Testis (tissue), 2 donors: ENCODE measurements at regions not wholly inside any gene's neighbourhood (a gene's known extent, or its start where the extent isn't known, plus 50 kb on each side); places are given as distances from the start of the nearest gene placed in this dataset.

Experiments used
- DNase-seq: peaks from one replicate; pipeline ENCODE4 v3.0.0-alpha.2; 2019
- H3K27ac ChIP-seq, 2 donors: fragments of 200-600 bp; sonication (generic); one replicate each; pipeline ENCODE4 v1.5.1; 2019
- H3K27me3 ChIP-seq: fragments of 200-600 bp; sonication (generic); one replicate; pipeline ENCODE4 v1.5.1; 2019
- H3K36me3 ChIP-seq: fragments of 200-600 bp; sonication (generic); one replicate; pipeline ENCODE4 v1.5.1; 2017; ENCODE audit warnings: low read depth; ENCODE audit errors: missing control alignments
- H3K4me1 ChIP-seq: fragments of 200-600 bp; sonication (generic); one replicate; pipeline ENCODE4 v1.5.1; 2019
- H3K4me3 ChIP-seq, 2 donors: fragments of 200-600 bp; sonication (generic); one replicate each; pipeline ENCODE4 v1.5.1; 2017 to 2019
- H3K9me3 ChIP-seq: fragments of 200-600 bp; sonication (generic); one replicate; pipeline ENCODE4 v1.5.1; 2017
- POLR2A ChIP-seq: fragments of 450-650 bp; IDR thresholded peaks from one replicate; pipeline ENCODE4 v1.6.1; 2017; ENCODE audit warnings: antibody characterized with exemption, mild to moderate bottlenecking, moderate library complexity
- WGBS, 2 donors: methylation state at CpG; one replicate each; pipeline ENCODE4 v1.1.5; 2018; 5-methylcytosine and 5-hydroxymethylcytosine counted together
- intact Hi-C: fragments of 100-400 bp; cut with DNase I; formaldehyde crosslinking; loops from one replicate; pipeline ENCODE4 v1.15.1; 2023; ENCODE audit warnings: low total_unique reads
- TF ChIP-seq, protein P1 (sequence below), 3 experiments: fragments of 450-650 bp in 2 of 3; fragments of 200-600 bp in 1 of 3; sonication (generic) in 1 of 3; IDR thresholded peaks; one replicate each; pipeline ENCODE4 v1.5.1; 2016 to 2019; ENCODE audit warnings: antibody characterized with exemption in 3 of 3, mild to moderate bottlenecking in 2 of 3, moderate library complexity in 1 of 3

DNA sequence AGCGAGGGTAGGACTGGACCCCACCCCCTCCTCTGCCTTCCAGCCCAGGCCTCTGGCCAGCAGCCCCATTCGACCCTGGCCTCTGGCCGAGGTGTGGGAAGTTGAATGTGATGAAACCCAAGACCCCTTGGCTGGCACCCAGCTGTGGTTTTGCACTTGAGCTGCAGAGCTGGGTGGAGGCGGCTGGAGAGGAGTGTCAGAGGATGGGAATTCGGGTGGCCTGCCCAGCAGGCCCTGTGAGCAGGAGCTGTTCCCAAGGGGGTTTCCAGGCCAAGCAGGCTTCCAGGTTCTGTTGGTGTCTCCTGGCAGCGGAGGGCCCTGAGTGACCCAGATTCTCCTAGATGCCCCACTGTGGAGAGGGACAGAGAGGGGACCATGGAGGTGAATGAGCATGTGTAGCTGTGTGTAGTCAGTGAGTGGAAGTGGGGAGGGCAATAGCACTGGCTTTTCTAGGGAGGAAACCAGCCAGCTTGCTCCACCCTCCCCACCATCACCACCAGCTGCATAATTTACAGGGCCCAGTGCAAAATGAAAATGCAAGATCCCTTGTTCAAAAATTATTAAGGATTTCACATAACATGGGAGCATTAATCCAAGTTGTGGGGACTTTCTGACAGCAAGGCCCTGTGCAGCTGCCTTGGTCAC is 172.2 kb upstream of the HAAO start:
- no peaks in the 10 kb centered on the region for H3K36me3 ChIP-seq
- DNase-seq: no peak
- H3K4me1 ChIP-seq: peaks cover 42% of the 10 kb centered on the region
- no peak overlapping the region for H3K4me3 ChIP-seq
- H3K9me3 ChIP-seq: no peaks in the 10 kb centered on the region
- no peak for TF ChIP-seq POLR2A
- 58 to 81% methylated on average over 6 of the region's 6 CpGs for WGBS, 2 donors
- peak overlapping the region in 1 of 2 donors; percentile 50 for H3K27ac ChIP-seq
- intact Hi-C loops: no loop called here
- H3K27me3 ChIP-seq: no peaks in the 10 kb centered on the region

DNA sequence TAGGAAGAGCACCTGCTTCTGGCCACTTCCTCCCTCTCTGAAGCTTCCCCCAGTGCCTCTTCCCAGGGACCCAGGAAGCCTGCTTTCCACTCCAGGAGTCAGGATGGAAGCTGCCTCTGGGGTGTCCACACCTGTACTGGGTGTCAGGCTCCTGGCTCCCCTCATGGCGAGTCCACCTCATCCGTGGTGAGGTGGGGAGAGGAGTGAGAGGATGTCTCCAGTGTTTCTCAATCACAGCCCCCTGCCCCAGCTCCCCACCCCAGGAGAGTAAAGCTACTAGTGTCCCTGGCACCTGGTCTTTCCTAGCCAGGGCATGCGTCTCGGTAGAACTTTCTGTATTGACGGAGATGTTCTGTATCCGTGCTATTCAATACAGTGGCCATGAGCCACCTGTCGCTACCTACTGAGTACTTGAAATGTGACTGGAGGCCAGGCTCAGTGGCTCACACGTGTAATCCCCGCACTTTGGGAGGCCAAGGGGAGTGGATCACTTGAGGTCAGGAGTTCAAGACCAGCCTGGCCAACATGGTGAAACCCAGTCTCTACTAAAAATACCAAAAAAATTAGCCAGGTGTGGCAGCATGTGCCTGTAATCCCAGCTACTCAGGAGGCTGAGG is 171.2 kb upstream of the HAAO start:
- H3K36me3 ChIP-seq: no peaks in the 10 kb centered on the region
- 90 to 95% methylated on average over 2 to 9 of the region's 9 CpGs for WGBS, 2 donors
- peaks cover 52% of the 10 kb centered on the region for H3K4me1 ChIP-seq
- no peak for DNase-seq
- TF ChIP-seq, protein P1, sequence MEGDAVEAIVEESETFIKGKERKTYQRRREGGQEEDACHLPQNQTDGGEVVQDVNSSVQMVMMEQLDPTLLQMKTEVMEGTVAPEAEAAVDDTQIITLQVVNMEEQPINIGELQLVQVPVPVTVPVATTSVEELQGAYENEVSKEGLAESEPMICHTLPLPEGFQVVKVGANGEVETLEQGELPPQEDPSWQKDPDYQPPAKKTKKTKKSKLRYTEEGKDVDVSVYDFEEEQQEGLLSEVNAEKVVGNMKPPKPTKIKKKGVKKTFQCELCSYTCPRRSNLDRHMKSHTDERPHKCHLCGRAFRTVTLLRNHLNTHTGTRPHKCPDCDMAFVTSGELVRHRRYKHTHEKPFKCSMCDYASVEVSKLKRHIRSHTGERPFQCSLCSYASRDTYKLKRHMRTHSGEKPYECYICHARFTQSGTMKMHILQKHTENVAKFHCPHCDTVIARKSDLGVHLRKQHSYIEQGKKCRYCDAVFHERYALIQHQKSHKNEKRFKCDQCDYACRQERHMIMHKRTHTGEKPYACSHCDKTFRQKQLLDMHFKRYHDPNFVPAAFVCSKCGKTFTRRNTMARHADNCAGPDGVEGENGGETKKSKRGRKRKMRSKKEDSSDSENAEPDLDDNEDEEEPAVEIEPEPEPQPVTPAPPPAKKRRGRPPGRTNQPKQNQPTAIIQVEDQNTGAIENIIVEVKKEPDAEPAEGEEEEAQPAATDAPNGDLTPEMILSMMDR (IDR thresholded peaks at IDR 0.05): no peak
- no peak for TF ChIP-seq POLR2A
- no peaks in the 10 kb centered on the region for H3K27me3 ChIP-seq
- no peaks in the 10 kb centered on the region for H3K9me3 ChIP-seq
- no peak overlapping the region for H3K4me3 ChIP-seq
- intact Hi-C loops: no loop called here
- H3K27ac ChIP-seq: no peak overlapping the region

DNA sequence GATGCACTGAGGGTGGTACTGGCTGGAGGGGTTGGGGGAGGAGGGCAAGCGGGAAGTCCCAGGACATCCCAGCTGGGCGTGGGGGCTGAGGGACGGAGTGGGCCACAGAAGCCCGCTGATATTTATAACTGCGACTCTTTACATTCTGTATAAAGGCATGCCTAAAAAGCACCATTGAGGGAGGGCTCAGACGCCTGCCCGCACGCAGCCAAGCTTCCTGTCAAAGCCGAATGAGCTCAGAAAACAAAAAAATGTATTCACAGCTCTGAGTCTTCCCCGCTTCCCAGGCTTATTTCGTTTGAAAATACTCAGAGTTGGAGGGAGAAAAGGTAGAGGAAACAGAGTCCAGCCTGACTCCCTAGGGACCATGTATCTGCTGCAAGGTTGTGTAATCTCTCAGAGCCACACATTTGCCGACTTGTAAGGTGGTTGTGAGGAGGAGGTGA is 170.1 kb upstream of the HAAO start:
- Histone ChIP-seq H3K9me3 (no peaks in the 10 kb centered on the region), H3K27me3 (no peaks in the 10 kb centered on the region), H3K27ac (peak overlapping the region; percentile 12 to 89), H3K4me3 (no peak overlapping the region), H3K4me1 (peaks cover 58% of the 10 kb centered on the region), H3K36me3 (no peaks in the 10 kb centered on the region)
- WGBS, 2 donors: 39 to 41% methylated on average over 12 of the region's 12 CpGs
- no peak for DNase-seq
- intact Hi-C loops: no loop called here
- TF ChIP-seq, protein P1 (IDR thresholded peaks at IDR 0.05): no peak
- TF ChIP-seq POLR2A: no peak

DNA sequence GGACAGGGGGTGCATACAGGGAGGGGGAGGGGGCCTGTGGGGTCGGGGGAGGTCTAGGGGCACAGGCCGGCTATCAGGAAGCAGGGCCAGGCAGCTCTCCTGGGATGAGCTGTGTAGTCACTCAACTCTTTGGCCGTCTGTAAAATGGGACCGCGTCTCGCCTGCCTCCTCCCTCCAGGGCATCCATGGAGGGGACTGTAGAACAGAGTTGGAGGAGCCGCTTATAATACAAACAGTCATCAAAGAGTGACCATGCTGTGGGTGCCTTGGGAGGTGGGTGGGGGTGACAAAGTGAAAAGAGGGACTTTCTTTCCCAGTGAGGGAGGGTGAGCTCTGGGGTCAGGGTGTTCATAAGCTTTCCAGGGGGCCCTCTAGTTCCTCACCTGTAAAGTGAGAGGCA is 169.6 kb upstream of the HAAO start:
- Histone ChIP-seq H3K36me3 (no peaks in the 10 kb centered on the region), H3K4me3 (no peak overlapping the region), H3K27me3 (no peaks in the 10 kb centered on the region), H3K27ac (peak overlapping the region; percentile 12 to 89), H3K4me1 (peaks cover 59% of the 10 kb centered on the region), H3K9me3 (no peaks in the 10 kb centered on the region)
- no peak for TF ChIP-seq POLR2A
- TF ChIP-seq, protein P1 (IDR thresholded peaks at IDR 0.05): no peak
- intact Hi-C loops: no loop called here
- no peak for DNase-seq
- 59 to 68% methylated on average over 7 of the region's 7 CpGs for WGBS, 2 donors

DNA sequence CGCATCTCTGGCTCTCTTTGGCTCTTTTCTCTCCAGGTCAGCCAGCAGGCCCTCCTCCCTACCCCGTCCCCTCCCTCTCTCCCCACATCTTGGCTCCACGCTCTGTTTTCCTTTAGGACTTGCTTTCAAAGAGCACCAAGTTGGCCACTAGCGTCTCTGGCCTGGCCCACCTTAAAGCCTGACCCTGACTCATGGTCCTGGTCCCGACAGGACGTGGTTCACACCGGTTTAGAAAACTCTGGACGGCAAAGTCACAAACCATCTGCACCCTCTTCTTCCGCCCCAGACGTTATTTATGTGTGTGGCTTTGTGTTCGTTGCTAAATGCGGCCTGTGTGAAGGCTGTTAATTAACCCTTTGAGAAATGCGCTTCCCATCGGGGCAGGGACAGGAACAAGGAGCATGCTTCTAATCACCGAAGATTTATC is 169.0 kb upstream of the HAAO start:
- peak; percentile 72 for DNase-seq
- H3K9me3 ChIP-seq: no peaks in the 10 kb centered on the region
- no peak for TF ChIP-seq POLR2A
- TF ChIP-seq, protein P1 (IDR thresholded peaks at IDR 0.05): no peak
- no peaks in the 10 kb centered on the region for H3K27me3 ChIP-seq
- intact Hi-C loops: no loop called here
- H3K36me3 ChIP-seq: no peaks in the 10 kb centered on the region
- H3K27ac ChIP-seq: peak overlapping the region; percentile 12 to 89
- H3K4me3 ChIP-seq: no peak overlapping the region
- peaks cover 59% of the 10 kb centered on the region for H3K4me1 ChIP-seq
- WGBS, 2 donors: 46 to 53% methylated on average over 15 of the region's 15 CpGs
